ENCODE measurements at regions not wholly inside any gene's neighbourhood (a gene's known extent, or its start where the extent isn't known, plus 50 kb on each side); places are given as distances from the start of the nearest gene placed in this dataset.

- DNase-seq (ENCODE audit: low read depth, low spot score): no peak
- Histone ChIP-seq H3K9me3 (ENCODE audit: control insufficient read depth, insufficient read depth, low read length) (no peaks in the 10 kb centered on the region), H3K4me1 (ENCODE audit: control insufficient read depth, insufficient read depth, low read length) (no peaks in the 10 kb centered on the region), H3K27ac (ENCODE audit: low read length) (no peak overlapping the region), H3K36me3 (ENCODE audit: control insufficient read depth, insufficient read depth, low read length) (no peaks in the 10 kb centered on the region), H3K4me3 (ENCODE audit: low read length) (no peak overlapping the region), H3K27me3 (ENCODE audit: control insufficient read depth, insufficient read depth, low read length) (no peaks in the 10 kb centered on the region)
- no CpG with 5 or more reads among the region's 4 CpGs for WGBS (ENCODE audit: insufficient coverage, insufficient read length)
Measured at GRCh38 chr18:39198376-39198775, 1632.8 kb upstream of the CELF4 start.

DNA sequence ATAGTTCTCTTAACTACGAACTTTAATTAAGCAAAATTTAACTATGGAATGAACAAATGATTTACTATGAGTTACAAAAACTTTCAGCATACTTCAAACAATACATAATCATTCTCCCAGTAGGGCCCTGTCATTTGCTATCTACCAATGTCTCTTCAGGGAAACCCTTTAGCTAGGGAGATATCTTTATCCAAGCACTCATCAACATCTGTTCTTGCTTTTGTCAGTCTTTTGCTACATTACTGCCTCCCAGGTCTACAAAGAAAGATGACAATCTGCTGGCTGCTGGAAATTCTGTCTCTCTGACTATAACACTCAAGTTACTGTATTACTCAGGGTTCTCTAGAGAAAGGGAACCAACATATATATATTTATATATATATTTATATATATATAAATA lies 1626.3 kb upstream of the CELF4 start:
- DNase-seq (ENCODE audit: low read depth, low spot score): no peak
- H3K4me3 ChIP-seq (ENCODE audit: low read length): no peak overlapping the region
- no CpG with 5 or more reads among the region's 1 CpG for WGBS (ENCODE audit: insufficient coverage, insufficient read length)
- H3K9me3 ChIP-seq (ENCODE audit: control insufficient read depth, insufficient read depth, low read length): no peaks in the 10 kb centered on the region
- H3K36me3 ChIP-seq (ENCODE audit: control insufficient read depth, insufficient read depth, low read length): no peaks in the 10 kb centered on the region
- H3K27me3 ChIP-seq (ENCODE audit: control insufficient read depth, insufficient read depth, low read length): no peaks in the 10 kb centered on the region
- H3K27ac ChIP-seq (ENCODE audit: low read length): no peak overlapping the region
- H3K4me1 ChIP-seq (ENCODE audit: control insufficient read depth, insufficient read depth, low read length): no peaks in the 10 kb centered on the region

- H3K4me3 ChIP-seq (ENCODE audit: low read length): no peak overlapping the region
- H3K27ac ChIP-seq (ENCODE audit: low read length): no peak overlapping the region
- no CpG with 5 or more reads among the region's 2 CpGs for WGBS (ENCODE audit: insufficient coverage, insufficient read length)
- no peaks in the 10 kb centered on the region for H3K4me1 ChIP-seq (ENCODE audit: control insufficient read depth, insufficient read depth, low read length)
- no peaks in the 10 kb centered on the region for H3K27me3 ChIP-seq (ENCODE audit: control insufficient read depth, insufficient read depth, low read length)
- no peaks in the 10 kb centered on the region for H3K9me3 ChIP-seq (ENCODE audit: control insufficient read depth, insufficient read depth, low read length)
- H3K36me3 ChIP-seq (ENCODE audit: control insufficient read depth, insufficient read depth, low read length): no peaks in the 10 kb centered on the region
- no peak for DNase-seq (ENCODE audit: low read depth, low spot score)
Measured at GRCh38 chr18:39191058-39191457, 1625.5 kb upstream of the CELF4 start.

DNA sequence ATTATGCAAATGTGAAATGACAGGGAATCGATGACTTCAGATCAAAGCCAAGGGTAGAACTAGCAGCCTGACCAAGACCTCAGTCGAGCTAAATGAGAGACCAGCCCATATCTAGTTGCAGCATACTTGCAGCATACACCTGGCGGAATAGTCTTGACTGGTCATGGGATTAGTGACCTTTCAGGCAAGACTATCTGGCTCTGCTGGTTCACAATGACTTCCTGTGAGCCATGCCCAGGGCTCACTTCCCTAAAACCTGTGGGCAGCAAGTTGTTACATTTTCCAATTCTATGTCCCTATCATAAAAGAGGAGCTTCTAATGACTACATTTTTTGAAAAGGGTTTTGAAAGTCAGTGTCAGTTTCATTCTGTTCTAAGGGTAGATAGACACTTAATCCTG lies 1624.9 kb upstream of the CELF4 start:
- no peaks in the 10 kb centered on the region for H3K4me1 ChIP-seq (ENCODE audit: control insufficient read depth, insufficient read depth, low read length)
- no peaks in the 10 kb centered on the region for H3K27me3 ChIP-seq (ENCODE audit: control insufficient read depth, insufficient read depth, low read length)
- H3K27ac ChIP-seq (ENCODE audit: low read length): no peak overlapping the region
- no CpG with 5 or more reads among the region's 3 CpGs for WGBS (ENCODE audit: insufficient coverage, insufficient read length)
- no peak overlapping the region for H3K4me3 ChIP-seq (ENCODE audit: low read length)
- H3K9me3 ChIP-seq (ENCODE audit: control insufficient read depth, insufficient read depth, low read length): no peaks in the 10 kb centered on the region
- no peaks in the 10 kb centered on the region for H3K36me3 ChIP-seq (ENCODE audit: control insufficient read depth, insufficient read depth, low read length)
- DNase-seq (ENCODE audit: low read depth, low spot score): no peak

DNA sequence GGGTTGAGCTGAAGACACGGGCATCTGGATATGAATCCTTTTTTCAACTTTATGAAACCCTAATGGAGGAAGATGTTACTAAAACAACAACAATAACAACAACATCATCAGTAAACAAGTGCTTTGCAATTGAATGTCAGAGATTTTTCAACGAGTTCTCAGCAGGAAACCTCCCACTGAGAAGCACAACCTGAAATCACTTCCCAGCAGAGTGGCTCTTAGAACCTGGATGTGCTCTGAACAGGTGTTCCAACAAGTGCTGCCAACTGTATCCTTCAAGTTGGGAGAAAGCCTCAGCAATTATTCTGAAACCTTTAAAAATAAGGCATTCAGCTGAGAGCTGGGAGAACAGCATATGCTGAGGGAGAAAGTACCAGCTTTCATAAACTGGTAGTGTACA lies 1622.7 kb upstream of the CELF4 start:
- WGBS (ENCODE audit: insufficient coverage, insufficient read length): no CpG with 5 or more reads among the region's 2 CpGs

DNA sequence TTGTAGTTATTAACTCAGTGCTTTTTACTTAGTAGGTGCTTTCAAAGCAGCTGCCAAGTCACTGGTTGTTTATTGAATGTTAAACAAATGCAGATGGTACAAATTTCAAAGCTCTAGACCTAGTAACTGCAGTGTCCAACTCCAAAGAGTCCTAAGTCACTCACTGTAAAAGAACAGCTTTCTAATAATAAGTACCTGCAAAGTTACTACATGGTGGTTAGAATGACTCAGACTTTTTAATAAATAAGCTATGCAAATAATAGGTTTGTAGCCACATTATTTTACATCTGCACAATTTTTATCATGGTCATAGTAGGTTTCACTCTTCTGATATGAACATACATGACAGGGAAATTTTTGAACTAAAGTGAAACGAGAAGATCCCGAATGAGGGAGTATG lies 1620.4 kb upstream of the CELF4 start:
- H3K27ac ChIP-seq (ENCODE audit: low read length): no peak overlapping the region
- no peaks in the 10 kb centered on the region for H3K36me3 ChIP-seq (ENCODE audit: control insufficient read depth, insufficient read depth, low read length)
- H3K9me3 ChIP-seq (ENCODE audit: control insufficient read depth, insufficient read depth, low read length): no peaks in the 10 kb centered on the region
- H3K4me1 ChIP-seq (ENCODE audit: control insufficient read depth, insufficient read depth, low read length): no peaks in the 10 kb centered on the region
- WGBS (ENCODE audit: insufficient coverage, insufficient read length): no CpG with 5 or more reads among the region's 2 CpGs
- H3K27me3 ChIP-seq (ENCODE audit: control insufficient read depth, insufficient read depth, low read length): no peaks in the 10 kb centered on the region
- no peak for DNase-seq (ENCODE audit: low read depth, low spot score)
- H3K4me3 ChIP-seq (ENCODE audit: low read length): no peak overlapping the region

More for the DNA sequence above, 1622.7 kb upstream of the CELF4 start:
- no peak for DNase-seq (ENCODE audit: low read depth, low spot score)
- H3K4me3 ChIP-seq (ENCODE audit: low read length): no peak overlapping the region
- no peaks in the 10 kb centered on the region for H3K4me1 ChIP-seq (ENCODE audit: control insufficient read depth, insufficient read depth, low read length)
- H3K27ac ChIP-seq (ENCODE audit: low read length): no peak overlapping the region
- no peaks in the 10 kb centered on the region for H3K27me3 ChIP-seq (ENCODE audit: control insufficient read depth, insufficient read depth, low read length)
- H3K9me3 ChIP-seq (ENCODE audit: control insufficient read depth, insufficient read depth, low read length): no peaks in the 10 kb centered on the region
- H3K36me3 ChIP-seq (ENCODE audit: control insufficient read depth, insufficient read depth, low read length): no peaks in the 10 kb centered on the region

DNA sequence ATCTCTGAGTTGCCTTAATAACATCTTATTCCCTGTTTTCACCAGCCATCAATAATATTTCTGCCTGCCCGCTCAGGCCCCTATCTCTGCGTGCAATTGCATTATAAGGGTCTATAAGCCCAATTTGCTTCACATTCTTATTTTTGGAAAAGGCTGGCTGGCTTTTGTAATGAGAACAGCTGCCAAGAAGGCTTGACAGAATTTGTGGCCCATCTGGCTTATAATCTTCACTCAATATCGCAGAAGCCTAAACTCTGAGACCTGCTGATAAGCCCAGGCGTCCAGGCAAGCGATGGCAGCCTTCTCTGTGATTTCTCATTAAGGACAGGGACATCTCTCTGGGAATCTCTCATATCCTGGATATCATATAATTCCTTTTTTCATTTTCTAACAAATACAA lies 1618.6 kb upstream of the CELF4 start:
- no peaks in the 10 kb centered on the region for H3K4me1 ChIP-seq (ENCODE audit: control insufficient read depth, insufficient read depth, low read length)
- no peaks in the 10 kb centered on the region for H3K36me3 ChIP-seq (ENCODE audit: control insufficient read depth, insufficient read depth, low read length)
- H3K27ac ChIP-seq (ENCODE audit: low read length): no peak overlapping the region
- H3K9me3 ChIP-seq (ENCODE audit: control insufficient read depth, insufficient read depth, low read length): no peaks in the 10 kb centered on the region
- DNase-seq (ENCODE audit: low read depth, low spot score): no peak
- no CpG with 5 or more reads among the region's 5 CpGs for WGBS (ENCODE audit: insufficient coverage, insufficient read length)
- H3K4me3 ChIP-seq (ENCODE audit: low read length): no peak overlapping the region
- H3K27me3 ChIP-seq (ENCODE audit: control insufficient read depth, insufficient read depth, low read length): no peaks in the 10 kb centered on the region

DNA sequence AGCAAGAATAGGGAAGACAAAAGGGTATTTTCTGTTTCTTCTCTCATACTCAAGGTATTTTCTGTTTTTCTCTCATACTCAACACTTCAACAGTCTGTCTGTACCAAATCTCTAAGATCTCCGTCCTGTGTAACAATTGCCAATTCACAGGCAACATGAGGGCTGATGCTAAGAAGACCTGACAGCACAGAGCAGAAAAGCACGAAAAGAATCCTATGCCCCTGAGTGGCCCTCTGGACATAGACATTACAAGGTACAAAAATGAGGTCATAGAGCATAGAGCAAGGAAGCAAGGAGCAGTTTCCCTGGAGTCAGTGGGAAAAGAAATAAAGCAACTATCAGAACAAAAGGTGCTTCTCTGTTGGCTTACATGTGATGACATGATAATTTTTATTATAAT lies 1612.6 kb upstream of the CELF4 start:
- no CpG with 5 or more reads among the region's 2 CpGs for WGBS (ENCODE audit: insufficient coverage, insufficient read length)
- Histone ChIP-seq H3K4me1 (ENCODE audit: control insufficient read depth, insufficient read depth, low read length) (no peaks in the 10 kb centered on the region), H3K4me3 (ENCODE audit: low read length) (no peak overlapping the region), H3K27me3 (ENCODE audit: control insufficient read depth, insufficient read depth, low read length) (no peaks in the 10 kb centered on the region), H3K36me3 (ENCODE audit: control insufficient read depth, insufficient read depth, low read length) (no peaks in the 10 kb centered on the region), H3K9me3 (ENCODE audit: control insufficient read depth, insufficient read depth, low read length) (no peaks in the 10 kb centered on the region), H3K27ac (ENCODE audit: low read length) (no peak overlapping the region)
- no peak for DNase-seq (ENCODE audit: low read depth, low spot score)

DNA sequence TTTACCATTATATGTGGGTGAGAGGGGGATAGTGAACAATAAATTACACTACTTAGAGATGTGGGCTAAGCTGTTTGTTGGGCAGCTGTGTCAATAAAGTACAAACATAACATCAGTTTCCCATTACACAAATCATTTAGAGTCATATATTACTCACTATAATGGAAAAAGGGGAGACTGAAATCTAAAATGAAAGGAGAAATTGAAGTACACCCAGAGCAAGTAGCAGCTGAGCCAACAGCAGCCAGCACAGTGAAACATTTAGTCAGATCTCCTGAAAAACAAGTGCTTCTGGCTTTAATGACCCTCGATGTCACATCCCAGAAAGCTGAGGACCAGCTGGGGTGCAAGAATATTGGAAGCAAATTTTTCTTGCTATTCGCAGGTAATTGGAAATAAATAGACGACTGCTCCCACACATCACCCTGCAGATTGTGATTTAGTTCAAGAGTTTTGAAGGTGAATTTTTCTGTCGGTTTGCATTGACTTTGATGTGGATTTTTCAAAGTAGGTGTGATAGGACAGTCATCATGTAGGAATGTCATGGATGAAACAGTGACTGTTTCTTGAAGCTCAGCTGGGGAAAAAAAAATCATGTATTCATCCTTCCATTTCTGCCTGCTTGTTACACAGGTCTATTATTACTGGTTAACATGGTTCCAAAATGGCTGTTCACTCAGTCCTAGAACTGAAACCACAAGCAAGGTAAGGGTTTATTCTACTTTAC lies 1607.3 kb upstream of the CELF4 start:
- no peak overlapping the region for H3K27ac ChIP-seq (ENCODE audit: low read length)
- DNase-seq (ENCODE audit: low read depth, low spot score): no peak
- H3K27me3 ChIP-seq (ENCODE audit: control insufficient read depth, insufficient read depth, low read length): no peaks in the 10 kb centered on the region
- WGBS (ENCODE audit: insufficient coverage, insufficient read length): no CpG with 5 or more reads among the region's 4 CpGs
- no peaks in the 10 kb centered on the region for H3K9me3 ChIP-seq (ENCODE audit: control insufficient read depth, insufficient read depth, low read length)
- no peak overlapping the region for H3K4me3 ChIP-seq (ENCODE audit: low read length)
- no peaks in the 10 kb centered on the region for H3K4me1 ChIP-seq (ENCODE audit: control insufficient read depth, insufficient read depth, low read length)
- no peaks in the 10 kb centered on the region for H3K36me3 ChIP-seq (ENCODE audit: control insufficient read depth, insufficient read depth, low read length)

GRCh38 chr18:39168723-39169122 lies 1603.1 kb upstream of the CELF4 start:
- WGBS (ENCODE audit: insufficient coverage, insufficient read length): no CpG with 5 or more reads among the region's 1 CpG
- Histone ChIP-seq H3K36me3 (ENCODE audit: control insufficient read depth, insufficient read depth, low read length) (no peaks in the 10 kb centered on the region), H3K27ac (ENCODE audit: low read length) (no peak overlapping the region), H3K9me3 (ENCODE audit: control insufficient read depth, insufficient read depth, low read length) (no peaks in the 10 kb centered on the region), H3K4me3 (ENCODE audit: low read length) (no peak overlapping the region), H3K27me3 (ENCODE audit: control insufficient read depth, insufficient read depth, low read length) (no peaks in the 10 kb centered on the region), H3K4me1 (ENCODE audit: control insufficient read depth, insufficient read depth, low read length) (no peaks in the 10 kb centered on the region)
- no peak for DNase-seq (ENCODE audit: low read depth, low spot score)

DNA sequence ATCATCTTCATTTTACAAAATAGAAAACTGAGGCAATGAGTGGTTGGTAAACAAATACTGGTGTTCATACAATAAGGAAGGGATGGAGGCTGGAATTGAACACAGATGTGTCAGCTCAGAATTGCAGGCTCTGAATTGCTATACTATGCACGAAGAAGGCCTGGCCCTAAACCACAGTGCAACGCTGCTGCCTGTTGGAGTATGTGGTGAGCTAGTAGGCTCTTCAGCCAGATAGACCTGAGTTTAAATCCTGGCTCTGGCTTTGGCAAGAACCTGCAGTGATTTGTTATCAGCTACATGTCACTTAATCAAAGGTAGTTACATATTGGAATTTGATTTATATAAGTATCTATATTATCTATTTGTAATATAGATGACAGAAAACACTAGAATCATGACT lies 1602.4 kb upstream of the CELF4 start:
- no peak for DNase-seq (ENCODE audit: low read depth, low spot score)
- Histone ChIP-seq H3K4me1 (ENCODE audit: control insufficient read depth, insufficient read depth, low read length) (no peaks in the 10 kb centered on the region), H3K27me3 (ENCODE audit: control insufficient read depth, insufficient read depth, low read length) (no peaks in the 10 kb centered on the region), H3K36me3 (ENCODE audit: control insufficient read depth, insufficient read depth, low read length) (no peaks in the 10 kb centered on the region), H3K9me3 (ENCODE audit: control insufficient read depth, insufficient read depth, low read length) (no peaks in the 10 kb centered on the region), H3K4me3 (ENCODE audit: low read length) (no peak overlapping the region), H3K27ac (ENCODE audit: low read length) (no peak overlapping the region)
- WGBS (ENCODE audit: insufficient coverage, insufficient read length): no CpG with 5 or more reads among the region's 2 CpGs
